SK-N-SH treated with all-trans-retinoic acid at 6 μM for 48 hours (cell line): ENCODE measurements at regions not wholly inside any gene's neighbourhood (a gene's known extent, or its start where the extent isn't known, plus 50 kb on each side); places are given as distances from the start of the nearest gene placed in this dataset.

Experiments used
- ARNTL ChIP-seq: fragments of 450-650 bp; formaldehyde crosslinking; IDR thresholded peaks from 2 replicates; pipeline ENCODE4 v1.5.0; 2020; ENCODE audit warnings: low read depth, mild to moderate bottlenecking, moderate library complexity, borderline replicate concordance
- BACH2 ChIP-seq: fragments of 250-450 bp; sonication (Bioruptor Pico); IDR thresholded peaks from 2 replicates; pipeline ENCODE4 v1.9.0; 2021; ENCODE audit warnings: mild to moderate bottlenecking, borderline replicate concordance
- ESRRG ChIP-seq: fragments of 250-450 bp; sonication (Bioruptor Pico); IDR thresholded peaks from 2 replicates; pipeline ENCODE4 v1.6.1; 2021; ENCODE audit warnings: mild to moderate bottlenecking
- GLIS3 ChIP-seq: fragments of 250-450 bp; sonication (Bioruptor Pico); IDR thresholded peaks from 2 replicates; pipeline ENCODE4 v1.5.0; 2020; ENCODE audit warnings: mild to moderate bottlenecking, moderate library complexity
- OSR1 ChIP-seq: fragments of 250-450 bp; sonication (Bioruptor Pico); IDR thresholded peaks from 2 replicates; pipeline ENCODE4 v1.8.0; 2022; ENCODE audit warnings: moderate library complexity, mild to moderate bottlenecking, inconsistent platforms
- SNAI2 ChIP-seq: fragments of 250-450 bp; sonication (Bioruptor Pico); IDR thresholded peaks from 2 replicates; pipeline ENCODE4 v1.5.0; 2020; ENCODE audit warnings: mild to moderate bottlenecking, moderate library complexity
- ZNF70 ChIP-seq: fragments of 450-650 bp; formaldehyde crosslinking; IDR thresholded peaks from 2 replicates; pipeline ENCODE4 v1.5.0; 2020; ENCODE audit warnings: mild to moderate bottlenecking, moderate library complexity
- TF ChIP-seq, protein P1 (sequence below): fragments of 250-450 bp; sonication (Bioruptor Pico); IDR thresholded peaks from 2 replicates; pipeline ENCODE4 v1.8.0; 2020; ENCODE audit warnings: mild to moderate bottlenecking, moderate library complexity, borderline replicate concordance
- TF ChIP-seq, protein P2 (sequence below): fragments of 250-450 bp; sonication (Bioruptor Pico); IDR thresholded peaks from 2 replicates; pipeline ENCODE4 v1.5.1; 2020; ENCODE audit warnings: low read depth, mild to moderate bottlenecking, moderate library complexity

DNA sequence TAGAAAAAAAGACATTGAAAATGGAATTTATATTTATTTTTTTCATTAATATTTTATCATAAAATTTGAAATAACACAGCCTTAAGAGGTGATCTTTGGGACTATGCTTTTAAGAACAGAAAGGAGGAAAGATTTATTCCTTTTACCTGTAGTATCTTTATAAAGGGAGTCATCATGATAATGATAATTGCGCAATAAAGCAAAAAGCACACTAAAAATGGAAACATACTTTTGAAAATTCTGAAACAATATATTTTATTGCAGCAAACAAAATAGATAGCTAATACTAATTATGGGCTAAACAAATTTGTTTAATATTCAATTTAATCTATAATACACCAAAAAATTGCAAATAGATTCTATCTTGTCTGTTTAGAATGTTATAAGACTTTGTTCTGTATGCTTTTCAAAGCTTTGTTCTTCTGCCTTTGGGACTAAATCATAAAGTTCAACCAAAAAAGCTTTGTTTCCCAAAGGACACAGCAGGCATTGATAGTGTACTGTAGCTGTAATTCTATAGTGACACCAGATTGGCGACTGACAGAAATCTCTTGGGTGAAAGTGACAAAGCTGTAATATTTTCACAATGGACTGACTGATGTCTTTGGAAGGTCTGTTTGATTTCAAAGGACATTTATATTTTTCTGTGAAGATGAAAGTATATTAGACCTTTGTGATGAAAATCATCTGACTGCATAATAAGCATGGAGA, 2156.6 kb upstream of the TENM3 start:
- TF ChIP-seq ESRRG (CRISPR knock-in tag) (no peak), BACH2 (CRISPR knock-in tag) (no peak), OSR1 (CRISPR knock-in tag) (no peak), SNAI2 (CRISPR knock-in tag) (no peak), ZNF70 (CRISPR knock-in tag) (no peak), ARNTL (no peak), GLIS3 (CRISPR knock-in tag) (no peak)
- TF ChIP-seq, protein P1, sequence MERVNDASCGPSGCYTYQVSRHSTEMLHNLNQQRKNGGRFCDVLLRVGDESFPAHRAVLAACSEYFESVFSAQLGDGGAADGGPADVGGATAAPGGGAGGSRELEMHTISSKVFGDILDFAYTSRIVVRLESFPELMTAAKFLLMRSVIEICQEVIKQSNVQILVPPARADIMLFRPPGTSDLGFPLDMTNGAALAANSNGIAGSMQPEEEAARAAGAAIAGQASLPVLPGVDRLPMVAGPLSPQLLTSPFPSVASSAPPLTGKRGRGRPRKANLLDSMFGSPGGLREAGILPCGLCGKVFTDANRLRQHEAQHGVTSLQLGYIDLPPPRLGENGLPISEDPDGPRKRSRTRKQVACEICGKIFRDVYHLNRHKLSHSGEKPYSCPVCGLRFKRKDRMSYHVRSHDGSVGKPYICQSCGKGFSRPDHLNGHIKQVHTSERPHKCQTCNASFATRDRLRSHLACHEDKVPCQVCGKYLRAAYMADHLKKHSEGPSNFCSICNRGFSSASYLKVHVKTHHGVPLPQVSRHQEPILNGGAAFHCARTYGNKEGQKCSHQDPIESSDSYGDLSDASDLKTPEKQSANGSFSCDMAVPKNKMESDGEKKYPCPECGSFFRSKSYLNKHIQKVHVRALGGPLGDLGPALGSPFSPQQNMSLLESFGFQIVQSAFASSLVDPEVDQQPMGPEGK (CRISPR knock-in tag) = no peak
- TF ChIP-seq, protein P2, sequence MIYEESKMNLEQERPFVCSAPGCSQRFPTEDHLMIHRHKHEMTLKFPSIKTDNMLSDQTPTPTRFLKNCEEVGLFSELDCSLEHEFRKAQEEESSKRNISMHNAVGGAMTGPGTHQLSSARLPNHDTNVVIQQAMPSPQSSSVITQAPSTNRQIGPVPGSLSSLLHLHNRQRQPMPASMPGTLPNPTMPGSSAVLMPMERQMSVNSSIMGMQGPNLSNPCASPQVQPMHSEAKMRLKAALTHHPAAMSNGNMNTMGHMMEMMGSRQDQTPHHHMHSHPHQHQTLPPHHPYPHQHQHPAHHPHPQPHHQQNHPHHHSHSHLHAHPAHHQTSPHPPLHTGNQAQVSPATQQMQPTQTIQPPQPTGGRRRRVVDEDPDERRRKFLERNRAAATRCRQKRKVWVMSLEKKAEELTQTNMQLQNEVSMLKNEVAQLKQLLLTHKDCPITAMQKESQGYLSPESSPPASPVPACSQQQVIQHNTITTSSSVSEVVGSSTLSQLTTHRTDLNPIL (CRISPR knock-in tag) = no peak
